H1 (cell line): ENCODE measurements at regions not wholly inside any gene's neighbourhood (a gene's known extent, or its start where the extent isn't known, plus 50 kb on each side); places are given as distances from the start of the nearest gene placed in this dataset.

ENCODE experiments used
- CTCF ChIA-PET: fragments of 300-600 bp; sonication (Branson Sonifier 250); formaldehyde crosslinking; loops from one replicate; lab custom pipeline; 2021; ENCODE audit not compliant: partially characterized antibody; lab: Charles Lee
- POLR2A ChIA-PET: fragments of 300-600 bp; sonication (Branson Sonifier 250); formaldehyde crosslinking; loops from one replicate; lab custom pipeline; 2021; ENCODE audit warnings: inconsistent platforms; ENCODE audit not compliant: partially characterized antibody; lab: Charles Lee
- DNase-seq, 2 experiments: peaks; one replicate each; pipeline versions ENCODE4 v3.0.0 to v3.0.0-alpha.2; 2010 to 2022; ENCODE audit warnings: low spot score in 2 of 2, low read depth in 1 of 2, mixed read lengths in 1 of 2
- FAIRE-seq: peaks from 2 replicates; lab custom pipeline; 2011; peaks lifted over from hg19 to GRCh38; lab: Jason Lieb, UNC
- H2AFZ ChIP-seq: 2 replicates; pipeline ENCODE4 v1.8.1; 2012; ENCODE audit warnings: low read length, inconsistent platforms
- H2AK5ac ChIP-seq: 2 replicates; pipeline ENCODE4 v1.6.1; 2013; ENCODE audit warnings: low read depth, low read length
- H2BK120ac ChIP-seq: replicated peaks from 2 replicates; pipeline ENCODE3; 2013; ENCODE audit warnings: low read depth, low read length, inconsistent platforms
- H2BK12ac ChIP-seq: 2 replicates; pipeline ENCODE4 v1.6.1; 2013; ENCODE audit warnings: low read depth, low read length
- H2BK15ac ChIP-seq: 2 replicates; pipeline ENCODE4 v1.6.1; 2013; ENCODE audit warnings: low read length
- H2BK20ac ChIP-seq: 2 replicates; pipeline ENCODE4 v1.6.1; 2013; ENCODE audit warnings: low read length
- H2BK5ac ChIP-seq: 2 replicates; pipeline ENCODE4 v1.6.1; 2013; ENCODE audit warnings: low read depth, low read length
- H3K14ac ChIP-seq: 2 replicates; pipeline ENCODE4 v1.6.1; 2013; ENCODE audit warnings: inconsistent platforms; ENCODE audit not compliant: insufficient read length
- H3K18ac ChIP-seq: 2 replicates; pipeline ENCODE4 v1.6.1; 2013; ENCODE audit warnings: low read length; ENCODE audit errors: extremely low read depth
- H3K23ac ChIP-seq: 2 replicates; pipeline ENCODE4 v1.6.1; 2013; ENCODE audit warnings: inconsistent platforms; ENCODE audit not compliant: insufficient read length
- H3K23me2 ChIP-seq: 2 replicates; pipeline ENCODE4 v1.6.1; 2013; ENCODE audit warnings: low read depth, low read length
- H3K27ac ChIP-seq: 2 replicates; pipeline ENCODE4 v1.6.1; 2011; ENCODE audit warnings: low read depth, low read length, inconsistent platforms
- H3K27me3 ChIP-seq, 4 experiments: replicated peaks in 1 of 4; 1 replicate in 1 of 4; 2 replicates in 3 of 4; pipeline versions ENCODE4 v1.6.1 to v1.8.1; 2011 to 2013; ENCODE audit warnings: low read length in 3 of 4, mild to moderate bottlenecking in 3 of 4, inconsistent platforms in 2 of 4, mixed read lengths in 2 of 4, moderate library complexity in 1 of 4; ENCODE audit not compliant: control insufficient read depth in 3 of 4, insufficient read depth in 3 of 4; ENCODE audit errors: extremely low read depth in 1 of 4
- H3K36me3 ChIP-seq, 4 experiments: 2 replicates each; pipeline versions ENCODE4 v1.6.1 to v1.8.1; 2011 to 2013; ENCODE audit warnings: mild to moderate bottlenecking in 4 of 4, low read length in 3 of 4, moderate library complexity in 2 of 4, control low read depth in 1 of 4, inconsistent platforms in 1 of 4; ENCODE audit not compliant: insufficient read depth in 4 of 4, control insufficient read depth in 2 of 4
- H3K4ac ChIP-seq: replicated peaks from 2 replicates; pipeline ENCODE3; 2013; ENCODE audit warnings: low read length, low read depth, mixed read lengths, inconsistent platforms; ENCODE audit not compliant: insufficient read length
- H3K4me1 ChIP-seq, 4 experiments: replicated peaks in 1 of 4; 1 replicate in 1 of 4; 2 replicates in 3 of 4; pipeline versions ENCODE4 v1.6.1 to v1.8.1; 2011 to 2013; ENCODE audit warnings: low read length in 3 of 4, inconsistent platforms in 2 of 4, mixed read lengths in 1 of 4; ENCODE audit not compliant: insufficient read depth in 4 of 4, control insufficient read depth in 3 of 4
- H3K4me2 ChIP-seq, 2 experiments: 2 replicates each; pipeline versions ENCODE4 v1.6.1 to v1.8.1; 2011 to 2013; ENCODE audit warnings: low read depth in 2 of 2, low read length in 2 of 2, control low read depth in 1 of 2, inconsistent platforms in 1 of 2, mild to moderate bottlenecking in 1 of 2; ENCODE audit not compliant: insufficient read depth in 1 of 2
- H3K4me3 ChIP-seq, 4 experiments: fragments of 200-600, 300-600 bp in 1 of 4; sonication (generic), shearing (Covaris generic), sonication (Bioruptor Twin) in 1 of 4; 2 replicates each; pipeline versions ENCODE4 v1.5.1 to v1.8.1; 2011 to 2016; ENCODE audit warnings: low read length in 4 of 4, low read depth in 3 of 4, control low read depth in 2 of 4, inconsistent platforms in 2 of 4, mild to moderate bottlenecking in 2 of 4, mixed read lengths in 1 of 4, moderate library complexity in 1 of 4; ENCODE audit not compliant: insufficient read depth in 2 of 4; ENCODE audit errors: extremely low read depth in 1 of 4
- H3K56ac ChIP-seq: replicated peaks from 2 replicates; pipeline ENCODE3; 2013; ENCODE audit warnings: low read depth, mild to moderate bottlenecking, mixed read lengths, low read length, inconsistent platforms; ENCODE audit not compliant: insufficient read length
- H3K79me1 ChIP-seq: 2 replicates; pipeline ENCODE4 v1.6.1; 2013; ENCODE audit warnings: low read depth, low read length, control low read depth
- H3K79me2 ChIP-seq, 2 experiments: 2 replicates each; pipeline versions ENCODE4 v1.6.1 to v1.8.1; 2012 to 2013; ENCODE audit warnings: low read length in 2 of 2, mild to moderate bottlenecking in 2 of 2, inconsistent platforms in 1 of 2; ENCODE audit not compliant: insufficient read depth in 2 of 2, control insufficient read depth in 1 of 2
- H3K9ac ChIP-seq, 4 experiments: replicated peaks in 1 of 4; 1 replicate in 1 of 4; 2 replicates in 3 of 4; pipeline versions ENCODE4 v1.6.1 to v1.8.1; 2011 to 2013; ENCODE audit warnings: low read depth in 3 of 4, low read length in 3 of 4, control low read depth in 2 of 4, mild to moderate bottlenecking in 2 of 4, moderate library complexity in 2 of 4, inconsistent platforms in 1 of 4; ENCODE audit errors: extremely low read depth in 1 of 4
- H3K9me3 ChIP-seq, 2 experiments: 2 replicates each; pipeline versions ENCODE4 v1.6.1 to v1.8.1; 2012 to 2013; ENCODE audit warnings: mild to moderate bottlenecking in 2 of 2, moderate library complexity in 2 of 2, control low read depth in 1 of 2, inconsistent platforms in 1 of 2, low read depth in 1 of 2, low read length in 1 of 2, mixed read lengths in 1 of 2; ENCODE audit not compliant: insufficient read depth in 2 of 2
- H4K20me1 ChIP-seq, 2 experiments: replicated peaks in 1 of 2; 2 replicates each; pipeline versions ENCODE3 to v1.8.1; 2011 to 2013; ENCODE audit warnings: inconsistent platforms in 2 of 2, low read length in 2 of 2, mild to moderate bottlenecking in 1 of 2; ENCODE audit not compliant: insufficient read depth in 2 of 2, control insufficient read depth in 1 of 2
- H4K5ac ChIP-seq: 2 replicates; pipeline ENCODE4 v1.6.1; 2013; ENCODE audit warnings: low read length, low read depth, mixed read lengths, inconsistent platforms; ENCODE audit not compliant: insufficient read length
- H4K8ac ChIP-seq: 2 replicates; pipeline ENCODE4 v1.8.0; 2013; ENCODE audit warnings: mild to moderate bottlenecking, moderate library complexity, low read length, inconsistent platforms; ENCODE audit not compliant: insufficient read depth; ENCODE audit errors: extremely low read depth
- H4K91ac ChIP-seq: replicated peaks from 2 replicates; pipeline ENCODE3; 2013; ENCODE audit warnings: low read length, mixed read lengths, inconsistent platforms; ENCODE audit not compliant: insufficient read length
- ASH2L ChIP-seq: fragments of 200-600, 300-600 bp; sonication (generic); IDR thresholded peaks from one replicate; pipeline ENCODE4 v1.7.1; 2017; ENCODE audit warnings: low read length
- CHD2 ChIP-seq: IDR thresholded peaks from 2 replicates; pipeline ENCODE4 v1.6.1; 2012; ENCODE audit warnings: low read length, improper control_type of control experiment
- CTBP2 ChIP-seq: IDR thresholded peaks from 2 replicates; pipeline ENCODE4 v1.7.0; 2011; ENCODE audit warnings: borderline replicate concordance, mild to moderate bottlenecking, moderate library complexity, mixed read lengths, low read length; ENCODE audit not compliant: insufficient read depth, insufficient read length
- EGR1 ChIP-seq: IDR thresholded peaks from 2 replicates; pipeline ENCODE4 v1.6.1; 2011; ENCODE audit warnings: low read depth, low read length, borderline replicate concordance
- EP300 ChIP-seq, 2 experiments: IDR thresholded peaks; 1 replicate in 1 of 2; 2 replicates in 1 of 2; pipeline ENCODE4 v1.6.1; 2011 to 2012; ENCODE audit warnings: low read depth in 2 of 2, low read length in 2 of 2, mild to moderate bottlenecking in 2 of 2, borderline replicate concordance in 1 of 2, inconsistent platforms in 1 of 2, moderate library complexity in 1 of 2
- HDAC2 ChIP-seq, 2 experiments: fragments of 300-600 bp in 1 of 2; sonication (generic) in 1 of 2; IDR thresholded peaks; 2 replicates each; pipeline ENCODE4 v1.6.1; 2011 to 2012; ENCODE audit warnings: low read depth in 2 of 2, low read length in 2 of 2, mild to moderate bottlenecking in 2 of 2, moderate library complexity in 2 of 2, borderline replicate concordance in 1 of 2, inconsistent platforms in 1 of 2
- KDM1A ChIP-seq: fragments of 200-600, 300-600 bp; sonication (generic); IDR thresholded peaks from 2 replicates; pipeline ENCODE4 v1.7.1; 2016; ENCODE audit warnings: mild to moderate bottlenecking, low read length, borderline replicate concordance
- PHF8 ChIP-seq: fragments of 200-600 bp; sonication (generic); conservative IDR thresholded peaks from 2 replicates; pipeline ENCODE4 v1.7.1; 2012; ENCODE audit warnings: low read depth, mild to moderate bottlenecking, inconsistent platforms, low read length, moderate library complexity
- POU5F1 ChIP-seq: IDR thresholded peaks from 2 replicates; pipeline ENCODE4 v1.6.1; 2011; ENCODE audit warnings: low read depth, mild to moderate bottlenecking, low read length, moderate library complexity
- SAP30 ChIP-seq: fragments of 300-600 bp; sonication (generic); IDR thresholded peaks from 2 replicates; pipeline ENCODE4 v1.7.1; 2012; ENCODE audit warnings: low read length, moderate library complexity, mild to moderate bottlenecking, inconsistent platforms; ENCODE audit not compliant: insufficient read depth, insufficient replicate concordance
- TAF1 ChIP-seq: IDR thresholded peaks from 2 replicates; pipeline ENCODE4 v1.6.1; 2011; ENCODE audit warnings: mild to moderate bottlenecking, low read depth, low read length
- TEAD4 ChIP-seq: IDR thresholded peaks from 2 replicates; pipeline ENCODE4 v1.6.1; 2012; ENCODE audit warnings: low read depth, low read length, inconsistent platforms, mixed read lengths
- WGBS, 2 experiments: shearing (Covaris generic) in 1 of 2; methylation state at CpG; one replicate each; pipeline versions ENCODE4 v1.1.6 to v1.1.7; 2013 to 2015; ENCODE audit warnings: low lambda C conversion rate in 2 of 2, mixed read lengths in 2 of 2, inconsistent platforms in 1 of 2, low coverage in 1 of 2, missing lambda C conversion rate in 1 of 2; ENCODE audit not compliant: insufficient replicate concordance in 2 of 2, insufficient coverage in 1 of 2, insufficient read length in 1 of 2; ENCODE audit errors: extremely low coverage in 1 of 2, missing lambda C conversion rate in 1 of 2; 5-methylcytosine and 5-hydroxymethylcytosine counted together
- TF ChIP-seq, protein P1 (sequence below): IDR thresholded peaks from 2 replicates; pipeline ENCODE4 v1.6.1; 2011; ENCODE audit warnings: low read length, improper control_type of control experiment

GRCh38 chr10:31192475-31192874 is 126.5 kb upstream of the ZEB1 start:
- no peak overlapping the region for H2BK20ac ChIP-seq
- no peak overlapping the region for H4K8ac ChIP-seq
- no peak overlapping the region for H3K4me2 ChIP-seq
- no peak overlapping the region for H2AK5ac ChIP-seq
- no peak overlapping the region for H4K91ac ChIP-seq
- no peak for TF ChIP-seq ASH2L
- TF ChIP-seq, protein P1, sequence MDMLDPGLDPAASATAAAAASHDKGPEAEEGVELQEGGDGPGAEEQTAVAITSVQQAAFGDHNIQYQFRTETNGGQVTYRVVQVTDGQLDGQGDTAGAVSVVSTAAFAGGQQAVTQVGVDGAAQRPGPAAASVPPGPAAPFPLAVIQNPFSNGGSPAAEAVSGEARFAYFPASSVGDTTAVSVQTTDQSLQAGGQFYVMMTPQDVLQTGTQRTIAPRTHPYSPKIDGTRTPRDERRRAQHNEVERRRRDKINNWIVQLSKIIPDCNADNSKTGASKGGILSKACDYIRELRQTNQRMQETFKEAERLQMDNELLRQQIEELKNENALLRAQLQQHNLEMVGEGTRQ: no peak
- TF ChIP-seq CHD2: no peak
- TF ChIP-seq HDAC2 (IDR thresholded peaks at IDR 0.05; ENCODE audit: borderline replicate concordance in 1 of 2, low read depth in 2 of 2, low read length in 2 of 2): no peak
- TF ChIP-seq PHF8: no peak
- no peak for TF ChIP-seq KDM1A
- TF ChIP-seq EP300 (IDR thresholded peaks at IDR 0.05; ENCODE audit: borderline replicate concordance in 1 of 2, low read depth in 2 of 2, low read length in 2 of 2): no peak
- TF ChIP-seq POU5F1: no peak
- TF ChIP-seq TEAD4: no peak
- TF ChIP-seq EGR1: no peak
- TF ChIP-seq SAP30: no peak
- TF ChIP-seq TAF1: no peak
- no peak for TF ChIP-seq CTBP2
- H3K36me3 ChIP-seq: no peaks in the 10 kb centered on the region
- no peak overlapping the region for H3K18ac ChIP-seq
- WGBS, 2 experiments: 92% methylated on average over 6 of the region's 6 CpGs; no CpG with 5 or more reads in 1 of the 2 experiments
- CTCF ChIA-PET: interaction anchor here (1.2 to 1.5 kb wide), 3 partner anchors 10 to 440 kb away, joined by 3 to 4 read pairs (median 4); no protein-coding TSS in a partner anchor
- H2BK120ac ChIP-seq: no peak overlapping the region
- no peak overlapping the region for H2AFZ ChIP-seq
- H3K23me2 ChIP-seq: no peaks in the 10 kb centered on the region
- no peaks in the 10 kb centered on the region for H3K79me2 ChIP-seq
- no peak overlapping the region for H3K4ac ChIP-seq
- H3K14ac ChIP-seq: no peak overlapping the region
- POLR2A ChIA-PET: no interaction called here
- no peak for DNase-seq
- no peak overlapping the region for H2BK12ac ChIP-seq
- no peak overlapping the region for H3K9ac ChIP-seq
- FAIRE-seq: no peak
- H3K27me3 ChIP-seq: no peaks in the 10 kb centered on the region
- no peaks in the 10 kb centered on the region for H3K4me1 ChIP-seq
- no peak overlapping the region for H3K56ac ChIP-seq
- no peaks in the 10 kb centered on the region for H3K79me1 ChIP-seq
- H3K4me3 ChIP-seq: no peak overlapping the region
- H3K27ac ChIP-seq: no peak overlapping the region
- no peak overlapping the region for H4K5ac ChIP-seq
- no peak overlapping the region for H2BK15ac ChIP-seq
- H3K9me3 ChIP-seq: no peaks in the 10 kb centered on the region
- no peak overlapping the region for H3K23ac ChIP-seq
- H2BK5ac ChIP-seq: no peak overlapping the region
- no peaks in the 10 kb centered on the region for H4K20me1 ChIP-seq
